ENCODE measurements at regions not wholly inside any gene's neighbourhood (a gene's known extent, or its start where the extent isn't known, plus 50 kb on each side); places are given as distances from the start of the nearest gene placed in this dataset.

GRCh38 chr6:67201563-67201962 is 1433.5 kb upstream of the ADGRB3 start:
- no peak overlapping the region for H3K27ac ChIP-seq (ENCODE audit: low read depth in 2 of 2, low read length in 2 of 2)
- no peak for TF ChIP-seq CTCF (IDR thresholded peaks at IDR 0.05; ENCODE audit: borderline replicate concordance, extremely low read depth, insufficient read depth)
- DNase-seq, result peak in 1 of 5 donors; percentile 37
- H3K9ac ChIP-seq (ENCODE audit: low read length in 3 of 3), result no peak overlapping the region
- H3K9me3 ChIP-seq (ENCODE audit: control insufficient read depth in 2 of 3, insufficient read depth in 1 of 3, low read length in 3 of 3), result no peaks in the 10 kb centered on the region
- H3K27me3 ChIP-seq (ENCODE audit: control insufficient read depth, insufficient read depth, low read length), result no peaks in the 10 kb centered on the region
- intact Hi-C loops (cut with DNase I), result no loop called here
- H3K4me1 ChIP-seq (ENCODE audit: control insufficient read depth in 2 of 3, insufficient read depth in 2 of 3, low read depth in 1 of 3, low read length in 3 of 3), result peaks cover 0 to 3% (median 0%) of the 10 kb centered on the region in 3 donors
- H3K4me3 ChIP-seq (ENCODE audit: low read length in 3 of 3), result no peak overlapping the region
- H3K36me3 ChIP-seq (ENCODE audit: control insufficient read depth in 2 of 3, insufficient read depth in 3 of 3, low read length in 3 of 3), result no peaks in the 10 kb centered on the region
- no peak for FAIRE-seq

- Histone ChIP-seq H3K27ac (ENCODE audit: low read depth in 2 of 2, low read length in 2 of 2) (no peak overlapping the region), H3K36me3 (ENCODE audit: control insufficient read depth in 2 of 3, insufficient read depth in 3 of 3, low read length in 3 of 3) (no peaks in the 10 kb centered on the region), H3K9me3 (ENCODE audit: control insufficient read depth in 2 of 3, insufficient read depth in 1 of 3, low read length in 3 of 3) (no peaks in the 10 kb centered on the region), H3K4me1 (ENCODE audit: control insufficient read depth in 2 of 3, insufficient read depth in 2 of 3, low read depth in 1 of 3, low read length in 3 of 3) (peaks cover 0 to 3% (median 0%) of the 10 kb centered on the region in 3 donors), H3K4me3 (ENCODE audit: low read length in 3 of 3) (no peak overlapping the region), H3K9ac (ENCODE audit: low read length in 3 of 3) (no peak overlapping the region), H3K27me3 (ENCODE audit: control insufficient read depth, insufficient read depth, low read length) (no peaks in the 10 kb centered on the region)
- DNase-seq (peak in 1 of 5 donors; percentile 57), FAIRE-seq (no peak)
- intact Hi-C loops (cut with DNase I), result no loop called here
- TF ChIP-seq CTCF (IDR thresholded peaks at IDR 0.05; ENCODE audit: borderline replicate concordance, extremely low read depth, insufficient read depth), result no peak
Observed at GRCh38 chr6:67200626-67201403, 1434.3 kb upstream of the ADGRB3 start.

GRCh38 chr6:67199425-67199824 is 1435.7 kb upstream of the ADGRB3 start:
- no peak for DNase-seq
- FAIRE-seq, result no peak
- peak overlapping the region in 1 of 3 donors; percentile 35 for H3K4me3 ChIP-seq (ENCODE audit: low read length in 3 of 3)
- no peaks in the 10 kb centered on the region for H3K27me3 ChIP-seq (ENCODE audit: control insufficient read depth, insufficient read depth, low read length)
- no peak overlapping the region for H3K27ac ChIP-seq (ENCODE audit: low read depth in 2 of 2, low read length in 2 of 2)
- no peaks in the 10 kb centered on the region for H3K36me3 ChIP-seq (ENCODE audit: control insufficient read depth in 2 of 3, insufficient read depth in 3 of 3, low read length in 3 of 3)
- TF ChIP-seq CTCF (IDR thresholded peaks at IDR 0.05; ENCODE audit: borderline replicate concordance, extremely low read depth, insufficient read depth), result no peak
- no peak overlapping the region for H3K9ac ChIP-seq (ENCODE audit: low read length in 3 of 3)
- no peaks in the 10 kb centered on the region for H3K9me3 ChIP-seq (ENCODE audit: control insufficient read depth in 2 of 3, insufficient read depth in 1 of 3, low read length in 3 of 3)
- peaks cover 0 to 3% (median 0%) of the 10 kb centered on the region in 3 donors for H3K4me1 ChIP-seq (ENCODE audit: control insufficient read depth in 2 of 3, insufficient read depth in 2 of 3, low read depth in 1 of 3, low read length in 3 of 3)
- intact Hi-C loops (cut with DNase I), result no loop called here
